DND-41 (cell line): ENCODE measurements at regions not wholly inside any gene's neighbourhood (a gene's known extent, or its start where the extent isn't known, plus 50 kb on each side); places are given as distances from the start of the nearest gene placed in this dataset.

Experiments used
- EZH2 ChIP-seq: IDR thresholded peaks from 3 replicates; pipeline ENCODE4 v1.6.1; 2012; ENCODE audit warnings: borderline replicate concordance, low read depth, mild to moderate bottlenecking, moderate library complexity, low read length, inconsistent platforms; ENCODE audit not compliant: severe bottlenecking
- TF ChIP-seq, protein P1 (sequence below): IDR thresholded peaks from 2 replicates; pipeline ENCODE4 v1.5.1; 2012; ENCODE audit warnings: borderline replicate concordance, low read length, moderate library complexity, mild to moderate bottlenecking; ENCODE audit not compliant: poor library complexity, severe bottlenecking; ENCODE audit errors: extremely low read depth

DNA sequence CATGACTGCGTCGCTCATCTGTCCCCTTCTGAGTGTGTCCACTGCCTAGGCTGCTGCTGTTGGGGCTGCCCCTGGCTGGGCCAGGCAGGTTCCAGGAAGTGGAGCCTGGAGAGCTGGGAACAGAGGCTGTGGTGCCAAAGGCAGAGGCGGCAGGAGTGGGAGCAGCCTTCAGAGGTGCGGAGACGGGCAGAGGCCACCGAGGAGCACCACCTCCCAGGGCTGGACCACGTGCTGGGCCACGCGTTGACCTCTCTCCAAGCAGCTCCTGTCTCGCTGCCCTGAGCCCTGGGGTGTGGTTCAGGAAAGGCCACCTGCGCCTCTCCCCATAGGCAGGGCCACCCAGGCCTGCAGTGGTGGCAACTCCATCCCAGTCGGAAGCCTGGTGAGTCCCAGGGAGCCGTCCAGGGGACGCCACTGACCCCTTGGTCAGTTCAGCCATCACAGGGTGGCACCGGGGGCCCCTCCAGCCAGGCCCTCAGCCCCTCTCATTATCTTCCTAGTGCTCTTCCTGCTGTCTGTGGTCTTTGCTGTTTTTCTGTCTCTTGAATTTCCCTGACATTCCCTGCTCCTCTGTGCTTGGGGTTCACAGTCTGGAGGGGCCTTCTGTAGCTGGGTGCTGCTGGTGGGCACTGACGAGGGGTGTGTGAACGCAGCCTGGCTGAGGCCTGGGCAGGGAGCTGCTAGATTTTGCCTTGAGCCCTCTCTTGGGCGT, 122.8 kb upstream of the HS6ST1 start:
- TF ChIP-seq EZH2: no peak
- TF ChIP-seq, protein P1, sequence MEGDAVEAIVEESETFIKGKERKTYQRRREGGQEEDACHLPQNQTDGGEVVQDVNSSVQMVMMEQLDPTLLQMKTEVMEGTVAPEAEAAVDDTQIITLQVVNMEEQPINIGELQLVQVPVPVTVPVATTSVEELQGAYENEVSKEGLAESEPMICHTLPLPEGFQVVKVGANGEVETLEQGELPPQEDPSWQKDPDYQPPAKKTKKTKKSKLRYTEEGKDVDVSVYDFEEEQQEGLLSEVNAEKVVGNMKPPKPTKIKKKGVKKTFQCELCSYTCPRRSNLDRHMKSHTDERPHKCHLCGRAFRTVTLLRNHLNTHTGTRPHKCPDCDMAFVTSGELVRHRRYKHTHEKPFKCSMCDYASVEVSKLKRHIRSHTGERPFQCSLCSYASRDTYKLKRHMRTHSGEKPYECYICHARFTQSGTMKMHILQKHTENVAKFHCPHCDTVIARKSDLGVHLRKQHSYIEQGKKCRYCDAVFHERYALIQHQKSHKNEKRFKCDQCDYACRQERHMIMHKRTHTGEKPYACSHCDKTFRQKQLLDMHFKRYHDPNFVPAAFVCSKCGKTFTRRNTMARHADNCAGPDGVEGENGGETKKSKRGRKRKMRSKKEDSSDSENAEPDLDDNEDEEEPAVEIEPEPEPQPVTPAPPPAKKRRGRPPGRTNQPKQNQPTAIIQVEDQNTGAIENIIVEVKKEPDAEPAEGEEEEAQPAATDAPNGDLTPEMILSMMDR: no peak
